ENCODE measurements at regions not wholly inside any gene's neighbourhood (a gene's known extent, or its start where the extent isn't known, plus 50 kb on each side); places are given as distances from the start of the nearest gene placed in this dataset.

DNA sequence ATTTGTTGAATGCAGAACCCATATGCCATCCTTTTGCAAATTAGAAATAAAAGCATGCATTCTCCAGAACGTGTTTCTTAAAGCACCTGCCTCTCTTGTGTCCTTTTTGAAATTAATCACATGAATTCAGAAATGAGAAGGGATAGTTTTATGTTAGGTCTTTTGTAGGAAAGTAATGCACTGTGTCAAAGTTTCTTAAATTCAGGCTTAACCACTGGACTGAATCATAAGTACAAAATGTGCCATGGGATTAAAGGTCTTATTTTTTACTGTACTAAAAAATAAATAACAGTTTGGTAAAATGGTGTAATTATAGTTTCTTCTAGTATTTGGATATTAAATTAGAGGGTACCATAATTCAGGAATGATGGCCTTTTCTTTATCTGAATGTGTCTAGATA lies 290.1 kb upstream of the USP25 start:
- TF ChIP-seq, protein P1, sequence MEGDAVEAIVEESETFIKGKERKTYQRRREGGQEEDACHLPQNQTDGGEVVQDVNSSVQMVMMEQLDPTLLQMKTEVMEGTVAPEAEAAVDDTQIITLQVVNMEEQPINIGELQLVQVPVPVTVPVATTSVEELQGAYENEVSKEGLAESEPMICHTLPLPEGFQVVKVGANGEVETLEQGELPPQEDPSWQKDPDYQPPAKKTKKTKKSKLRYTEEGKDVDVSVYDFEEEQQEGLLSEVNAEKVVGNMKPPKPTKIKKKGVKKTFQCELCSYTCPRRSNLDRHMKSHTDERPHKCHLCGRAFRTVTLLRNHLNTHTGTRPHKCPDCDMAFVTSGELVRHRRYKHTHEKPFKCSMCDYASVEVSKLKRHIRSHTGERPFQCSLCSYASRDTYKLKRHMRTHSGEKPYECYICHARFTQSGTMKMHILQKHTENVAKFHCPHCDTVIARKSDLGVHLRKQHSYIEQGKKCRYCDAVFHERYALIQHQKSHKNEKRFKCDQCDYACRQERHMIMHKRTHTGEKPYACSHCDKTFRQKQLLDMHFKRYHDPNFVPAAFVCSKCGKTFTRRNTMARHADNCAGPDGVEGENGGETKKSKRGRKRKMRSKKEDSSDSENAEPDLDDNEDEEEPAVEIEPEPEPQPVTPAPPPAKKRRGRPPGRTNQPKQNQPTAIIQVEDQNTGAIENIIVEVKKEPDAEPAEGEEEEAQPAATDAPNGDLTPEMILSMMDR (IDR thresholded peaks at IDR 0.05) = no peak
- TF ChIP-seq EZH2 (IDR thresholded peaks at IDR 0.05) = no peak

Measured in neural progenitor cell (in vitro differentiated cells).